Keratinocyte (primary cell): ENCODE measurements at regions not wholly inside any gene's neighbourhood (a gene's known extent, or its start where the extent isn't known, plus 50 kb on each side); places are given as distances from the start of the nearest gene placed in this dataset.

Experiments
- DNase-seq: peaks from one replicate; pipeline ENCODE4 v3.0.0-alpha.2; 2011; ENCODE audit warnings: low read depth, missing footprints, low spot score
- FAIRE-seq: peaks from 2 replicates; lab custom pipeline; 2011; peaks lifted over from hg19 to GRCh38; lab: Jason Lieb, UNC
- H2AFZ ChIP-seq: 2 replicates; pipeline ENCODE4 v1.6.0; 2012; ENCODE audit warnings: low read length, control low read depth, inconsistent platforms; ENCODE audit not compliant: control insufficient read depth
- H3K27ac ChIP-seq: 2 replicates; pipeline ENCODE4 v1.5.1; 2011; ENCODE audit warnings: low read length; ENCODE audit not compliant: control insufficient read depth, insufficient read depth
- H3K27me3 ChIP-seq: 3 replicates; pipeline ENCODE4 v1.6.0; 2011; ENCODE audit warnings: low read length; ENCODE audit not compliant: control insufficient read depth, insufficient read depth; ENCODE audit errors: extremely low read depth
- H3K36me3 ChIP-seq, 2 experiments: 2 replicates in 1 of 2; 3 replicates in 1 of 2; pipeline ENCODE4 v1.5.1; 2011; ENCODE audit warnings: low read length in 2 of 2, mild to moderate bottlenecking in 1 of 2; ENCODE audit not compliant: control insufficient read depth in 2 of 2, insufficient read depth in 2 of 2; ENCODE audit errors: extremely low read depth in 1 of 2
- H3K4me1 ChIP-seq: 3 replicates; pipeline ENCODE4 v1.5.1; 2011; ENCODE audit warnings: low read length; ENCODE audit not compliant: control insufficient read depth, insufficient read depth; ENCODE audit errors: extremely low read depth
- H3K4me2 ChIP-seq: 3 replicates; pipeline ENCODE4 v1.6.0; 2011; ENCODE audit warnings: low read depth, low read length; ENCODE audit not compliant: control insufficient read depth, insufficient read depth; ENCODE audit errors: extremely low read depth
- H3K4me3 ChIP-seq, 3 experiments: fragments of 200-600 bp in 1 of 3; sonication (generic) in 1 of 3; 2 replicates in 2 of 3; 3 replicates in 1 of 3; pipeline ENCODE4 v1.5.1; 2011 to 2016; ENCODE audit warnings: low read length in 3 of 3, mild to moderate bottlenecking in 3 of 3, control low read depth in 2 of 3, inconsistent platforms in 1 of 3, low read depth in 1 of 3, mixed read lengths in 1 of 3, mixed run types in 1 of 3, moderate library complexity in 1 of 3; ENCODE audit not compliant: control insufficient read depth in 2 of 3, insufficient read depth in 2 of 3; ENCODE audit errors: extremely low read depth in 1 of 3
- H3K79me2 ChIP-seq: 2 replicates; pipeline ENCODE4 v1.6.0; 2012; ENCODE audit warnings: low read length; ENCODE audit not compliant: control insufficient read depth, insufficient read depth
- H3K9ac ChIP-seq: 3 replicates; pipeline ENCODE4 v1.6.0; 2011; ENCODE audit warnings: low read length; ENCODE audit not compliant: control insufficient read depth, insufficient read depth; ENCODE audit errors: extremely low read depth
- H3K9me1 ChIP-seq: 3 replicates; pipeline ENCODE4 v1.6.0; 2011; ENCODE audit warnings: low read length; ENCODE audit not compliant: control insufficient read depth, insufficient read depth; ENCODE audit errors: extremely low read depth
- H3K9me3 ChIP-seq: 2 replicates; pipeline ENCODE4 v1.5.1; 2012; ENCODE audit warnings: low read depth, low read length; ENCODE audit not compliant: control insufficient read depth
- H4K20me1 ChIP-seq: 3 replicates; pipeline ENCODE4 v1.6.0; 2011; ENCODE audit warnings: low read length; ENCODE audit not compliant: control insufficient read depth, insufficient read depth; ENCODE audit errors: extremely low read depth
- EZH2 ChIP-seq: IDR thresholded peaks from one replicate; pipeline ENCODE4 v1.6.1; 2012; ENCODE audit warnings: inconsistent platforms, mild to moderate bottlenecking, low read length, moderate library complexity
- dilution Hi-C: fragments of 300-500 bp; cut with MboI; formaldehyde crosslinking; loops from one replicate; pipeline ENCODE4 v1.7.0; 2020; ENCODE audit warnings: low sequenced_read_pairs; ENCODE audit not compliant: extremely low pct_ligation_motif_present
- TF ChIP-seq, protein P1 (sequence below), 3 experiments: IDR thresholded peaks in 1 of 3; conservative IDR thresholded peaks in 1 of 3; optimal IDR thresholded peaks in 1 of 3; 2 replicates in 2 of 3; 3 replicates in 1 of 3; pipeline versions ENCODE3 to v1.5.1; 2011; ENCODE audit warnings: low read length in 3 of 3, mild to moderate bottlenecking in 3 of 3, moderate library complexity in 2 of 3, control low read depth in 1 of 3, inconsistent platforms in 1 of 3; ENCODE audit not compliant: insufficient read depth in 2 of 3; ENCODE audit errors: extremely low read depth in 1 of 3

GRCh38 chr4:11323771-11324170 is 104.9 kb downstream of the HS3ST1 start:
- DNase-seq (no peak), FAIRE-seq (no peak)
- Histone ChIP-seq H3K9me3 (peaks cover 2% of the 10 kb centered on the region), H3K4me2 (no peak overlapping the region), H3K27ac (no peak overlapping the region), H3K9ac (no peak overlapping the region), H3K9me1 (no peaks in the 10 kb centered on the region), H3K4me3 (no peak overlapping the region), H2AFZ (no peak overlapping the region), H3K79me2 (no peaks in the 10 kb centered on the region), H3K36me3 (no peaks in the 10 kb centered on the region), H3K27me3 (no peaks in the 10 kb centered on the region), H4K20me1 (no peaks in the 10 kb centered on the region), H3K4me1 (no peaks in the 10 kb centered on the region)
- TF ChIP-seq, protein P1, sequence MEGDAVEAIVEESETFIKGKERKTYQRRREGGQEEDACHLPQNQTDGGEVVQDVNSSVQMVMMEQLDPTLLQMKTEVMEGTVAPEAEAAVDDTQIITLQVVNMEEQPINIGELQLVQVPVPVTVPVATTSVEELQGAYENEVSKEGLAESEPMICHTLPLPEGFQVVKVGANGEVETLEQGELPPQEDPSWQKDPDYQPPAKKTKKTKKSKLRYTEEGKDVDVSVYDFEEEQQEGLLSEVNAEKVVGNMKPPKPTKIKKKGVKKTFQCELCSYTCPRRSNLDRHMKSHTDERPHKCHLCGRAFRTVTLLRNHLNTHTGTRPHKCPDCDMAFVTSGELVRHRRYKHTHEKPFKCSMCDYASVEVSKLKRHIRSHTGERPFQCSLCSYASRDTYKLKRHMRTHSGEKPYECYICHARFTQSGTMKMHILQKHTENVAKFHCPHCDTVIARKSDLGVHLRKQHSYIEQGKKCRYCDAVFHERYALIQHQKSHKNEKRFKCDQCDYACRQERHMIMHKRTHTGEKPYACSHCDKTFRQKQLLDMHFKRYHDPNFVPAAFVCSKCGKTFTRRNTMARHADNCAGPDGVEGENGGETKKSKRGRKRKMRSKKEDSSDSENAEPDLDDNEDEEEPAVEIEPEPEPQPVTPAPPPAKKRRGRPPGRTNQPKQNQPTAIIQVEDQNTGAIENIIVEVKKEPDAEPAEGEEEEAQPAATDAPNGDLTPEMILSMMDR (optimal IDR thresholded peaks at IDR 0.05 in 1 of 3, IDR thresholded peaks at IDR 0.05 in 1 of 3, conservative IDR thresholded peaks at IDR 0.05 in 1 of 3; ENCODE audit: extremely low read depth in 1 of 3, insufficient read depth in 2 of 3, low read length in 3 of 3), result no peak
- no peak for TF ChIP-seq EZH2
- dilution Hi-C loops, result no loop called here

GRCh38 chr4:11313157-11313943 is 115.3 kb downstream of the HS3ST1 start:
- peaks cover 18% of the 10 kb centered on the region for H3K4me1 ChIP-seq
- H3K9me1 ChIP-seq, result no peaks in the 10 kb centered on the region
- no peak for TF ChIP-seq EZH2
- TF ChIP-seq, protein P1 (optimal IDR thresholded peaks at IDR 0.05 in 1 of 3, IDR thresholded peaks at IDR 0.05 in 1 of 3, conservative IDR thresholded peaks at IDR 0.05 in 1 of 3; ENCODE audit: extremely low read depth in 1 of 3, insufficient read depth in 2 of 3, low read length in 3 of 3), result no peak
- H3K36me3 ChIP-seq, result no peaks in the 10 kb centered on the region
- H4K20me1 ChIP-seq, result no peaks in the 10 kb centered on the region
- dilution Hi-C loops, result no loop called here
- no peak overlapping the region for H3K4me3 ChIP-seq
- H3K27me3 ChIP-seq, result no peaks in the 10 kb centered on the region
- no peak overlapping the region for H3K9ac ChIP-seq
- DNase-seq (no peak), FAIRE-seq (peak; percentile 56)
- H2AFZ ChIP-seq, result no peak overlapping the region
- no peaks in the 10 kb centered on the region for H3K79me2 ChIP-seq
- no peak overlapping the region for H3K27ac ChIP-seq
- H3K9me3 ChIP-seq, result no peaks in the 10 kb centered on the region
- H3K4me2 ChIP-seq, result no peak overlapping the region
